ENCODE measurements at regions not wholly inside any gene's neighbourhood (a gene's known extent, or its start where the extent isn't known, plus 50 kb on each side); places are given as distances from the start of the nearest gene placed in this dataset.

DNA sequence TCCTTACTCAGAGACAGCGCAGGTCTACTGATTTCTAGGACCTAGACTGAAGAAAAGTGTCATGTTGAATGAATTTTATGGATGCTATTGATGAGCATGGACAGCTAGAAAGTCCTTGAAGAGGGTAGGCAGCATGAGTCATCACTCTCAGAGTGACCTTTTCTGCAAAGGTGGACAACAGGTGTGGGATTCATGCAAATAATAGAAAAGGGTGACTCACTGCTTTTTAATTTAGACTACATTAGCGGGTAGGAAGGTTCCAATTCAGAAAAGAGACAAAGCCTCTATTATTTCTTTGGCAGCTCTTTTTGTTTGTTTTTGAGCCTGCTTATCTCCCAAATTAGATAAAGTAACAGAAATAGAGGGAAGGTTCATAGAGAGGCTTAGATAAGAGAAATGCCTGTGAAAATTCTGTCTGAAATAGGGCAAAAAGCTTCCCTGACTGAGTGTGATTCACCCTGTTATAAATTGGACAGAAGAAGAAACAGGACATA lies 191.4 kb downstream of the TENT5A start:
- TF ChIP-seq POLR2A (IDR thresholded peaks at IDR 0.05; ENCODE audit: low read length), result no peak
- no peak for TF ChIP-seq GATA1 (IDR thresholded peaks at IDR 0.05; ENCODE audit: low read depth, low read length)

All from erythroblast (primary cell).